22Rv1 (cell line): ENCODE measurements at regions not wholly inside any gene's neighbourhood (a gene's known extent, or its start where the extent isn't known, plus 50 kb on each side); places are given as distances from the start of the nearest gene placed in this dataset.

Experiments
- CTCF ChIP-seq: fragments of 450-650 bp; IDR thresholded peaks from 2 replicates; pipeline ENCODE4 v1.5.1; 2017; ENCODE audit warnings: mild to moderate bottlenecking
- ZFX ChIP-seq: fragments of 450-650 bp; IDR thresholded peaks from 2 replicates; pipeline ENCODE4 v1.6.1; 2017; ENCODE audit warnings: antibody characterized with exemption, borderline replicate concordance

GRCh38 chr20:51271931-51272330 is 249.0 kb upstream of the KCNG1 start:
- TF ChIP-seq CTCF (no peak), ZFX (no peak)
